Cardiac fibroblast (primary cell): ENCODE measurements at regions not wholly inside any gene's neighbourhood (a gene's known extent, or its start where the extent isn't known, plus 50 kb on each side); places are given as distances from the start of the nearest gene placed in this dataset.

Experiments
- DNase-seq, 2 donors: peaks; one replicate each; pipeline versions ENCODE4 v3.0.0 to v3.0.0-alpha.2; 2010; ENCODE audit warnings: low read depth in 2 of 2
- H3K4me3 ChIP-seq, 2 donors: replicated peaks in 1 of 2; 1 replicate in 1 of 2; 2 replicates in 1 of 2; pipeline ENCODE4 v1.5.1; 2011; ENCODE audit warnings: low read depth in 2 of 2, low read length in 2 of 2, mild to moderate bottlenecking in 2 of 2, moderate library complexity in 1 of 2
- CTCF ChIP-seq: IDR thresholded peaks from one replicate; pipeline ENCODE4 v1.5.1; 2011; ENCODE audit warnings: low read depth, mild to moderate bottlenecking, low read length, inconsistent platforms

DNA sequence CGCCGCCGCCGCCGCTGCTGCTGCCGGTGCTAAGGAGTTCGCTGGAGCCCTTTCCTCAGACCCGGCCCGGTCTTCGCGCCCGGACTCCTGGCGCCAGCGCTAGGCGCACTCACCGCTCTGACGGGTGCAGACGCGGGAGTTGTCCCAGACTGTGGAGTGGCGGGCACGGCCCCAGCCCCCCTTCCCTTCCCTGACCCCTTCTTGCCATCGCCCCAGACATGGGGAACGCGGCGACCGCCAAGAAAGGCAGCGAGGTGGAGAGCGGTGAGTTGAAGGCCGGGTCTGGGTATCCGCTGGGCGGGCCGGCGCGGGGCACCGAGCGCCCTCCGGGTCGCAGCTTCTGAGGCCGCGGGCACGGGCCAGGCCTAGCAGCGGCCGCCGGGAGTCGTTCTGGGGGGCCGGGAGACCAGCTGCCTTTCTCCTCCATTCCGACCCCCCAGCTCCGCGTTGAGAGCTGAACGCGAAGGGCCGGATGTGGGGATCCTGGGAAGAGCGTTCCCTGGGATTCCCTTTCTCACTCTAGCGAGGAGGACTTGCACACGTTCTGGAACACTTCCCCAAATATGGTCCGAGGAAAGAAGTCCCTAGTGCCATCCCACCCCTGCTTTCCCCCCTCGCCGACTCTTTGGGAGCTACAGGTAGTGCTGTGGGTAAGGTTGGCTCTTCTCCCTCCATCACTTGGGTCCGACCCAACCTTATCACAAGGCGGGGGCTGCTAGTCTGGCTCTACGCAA, 65.8 kb upstream of the PRKACB start:
- DNase-seq = peak; percentile 37 to 44
- peak overlapping the region; percentile 91 to 98 for H3K4me3 ChIP-seq
- no peak for TF ChIP-seq CTCF

DNA sequence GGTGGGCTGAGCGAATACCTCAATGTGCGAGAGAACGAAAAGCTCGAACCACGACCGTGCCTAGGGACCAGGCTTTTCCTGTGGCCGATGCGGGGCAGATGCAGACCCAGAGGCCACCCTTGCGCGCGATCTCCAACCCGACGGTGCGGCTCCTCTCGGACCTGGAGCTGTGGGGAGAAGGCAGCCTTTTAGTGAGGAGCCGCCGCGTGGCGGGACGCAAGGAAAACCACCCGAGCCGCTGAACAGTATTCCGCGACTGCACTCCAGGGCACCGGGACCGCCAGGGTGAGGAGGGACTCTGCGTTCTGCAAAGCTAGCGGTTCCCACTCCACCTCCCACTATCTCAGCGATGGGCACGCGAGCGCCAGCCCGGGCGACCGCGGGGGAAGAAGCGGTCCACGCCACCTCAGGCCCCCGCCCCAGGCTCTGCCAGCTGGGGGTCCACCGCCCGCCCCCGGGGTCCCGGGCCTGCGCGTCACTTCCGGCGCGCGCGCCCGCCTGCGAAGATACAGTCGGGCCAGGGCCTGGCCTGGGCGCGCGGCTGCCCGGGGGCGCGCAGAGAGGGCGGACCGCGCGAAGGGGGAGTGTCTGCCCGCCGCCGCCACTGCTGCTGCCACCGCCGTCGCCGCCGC, 66.5 kb upstream of the PRKACB start:
- TF ChIP-seq CTCF = no peak
- DNase-seq = peak; percentile 65 to 80
- peak overlapping the region; percentile 91 to 98 for H3K4me3 ChIP-seq

- DNase-seq = peak; percentile 52 to 68
- TF ChIP-seq CTCF = no peak
- no peak overlapping the region for H3K4me3 ChIP-seq
Measured at GRCh38 chr1:84073266-84073665, 70.8 kb upstream of the PRKACB start.

GRCh38 chr1:84069236-84069845, 70.4 kb upstream of the TTLL7 start:
- peak in 1 of 2 donors; percentile 20 for DNase-seq
- no peak overlapping the region for H3K4me3 ChIP-seq
- no peak for TF ChIP-seq CTCF

DNA sequence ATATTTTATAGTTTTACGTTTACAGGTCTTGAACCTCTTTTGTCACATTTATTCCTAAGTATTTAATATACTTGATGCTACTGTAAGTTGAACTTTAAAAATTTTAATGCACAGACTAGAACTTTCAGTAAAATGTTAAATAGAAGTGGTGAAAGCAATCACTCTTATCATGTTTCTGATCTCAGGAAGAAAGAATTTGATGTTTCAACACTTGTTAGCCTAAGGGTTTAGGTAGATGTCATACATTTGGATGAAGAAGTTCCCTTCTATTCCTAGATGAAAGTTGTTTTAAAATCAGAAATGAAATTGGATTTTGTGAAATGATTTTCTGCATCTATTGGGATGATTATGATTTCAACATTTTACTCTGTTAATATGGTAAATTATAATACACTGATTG, 63.6 kb upstream of the TTLL7 start:
- no peak for DNase-seq
- no peak for TF ChIP-seq CTCF
- no peak overlapping the region for H3K4me3 ChIP-seq

- TF ChIP-seq CTCF = no peak
- H3K4me3 ChIP-seq = no peak overlapping the region
- no peak for DNase-seq
Measured at GRCh38 chr1:84061336-84061735, 62.4 kb upstream of the TTLL7 start.
